Upper lobe of left lung (tissue), 6 donors: ENCODE measurements at regions not wholly inside any gene's neighbourhood (a gene's known extent, or its start where the extent isn't known, plus 50 kb on each side); places are given as distances from the start of the nearest gene placed in this dataset.
A peak's percentile ranks its signal among the peaks of the same experiment; 100 is the strongest.

Experiments used
- ATAC-seq, 2 donors: fragments of 200-7000 bp; cut with Tn5 transposase; one replicate each; pipeline ENCODE4 v1.9.1; 2022; ENCODE audit warnings: mild to moderate bottlenecking in 2 of 2, moderate library complexity in 2 of 2; ENCODE audit not compliant: low FRiP score in 2 of 2
- DNase-seq, 2 donors: peaks; one replicate each; pipeline ENCODE4 v3.0.0-alpha.2; 2019 to 2020
- H3K27ac ChIP-seq, 4 donors: fragments of 200-600 bp; sonication (generic); one replicate each; pipeline ENCODE4 v1.5.1; 2016 to 2019
- H3K27me3 ChIP-seq, 4 donors: fragments of 200-600 bp; sonication (generic); one replicate each; pipeline ENCODE4 v1.5.1; 2017 to 2019
- H3K36me3 ChIP-seq, 4 donors: fragments of 200-600 bp; sonication (generic); one replicate each; pipeline ENCODE4 v1.5.1; 2016 to 2019
- H3K4me1 ChIP-seq, 4 donors: fragments of 200-600 bp; sonication (generic); one replicate each; pipeline ENCODE4 v1.5.1; 2018 to 2019
- H3K4me3 ChIP-seq, 4 donors: fragments of 200-600 bp; sonication (generic); one replicate each; pipeline ENCODE4 v1.5.1; 2017 to 2019; ENCODE audit warnings: mild to moderate bottlenecking in 2 of 4, moderate library complexity in 1 of 4
- H3K9me3 ChIP-seq, 4 donors: fragments of 200-600 bp; sonication (generic); one replicate each; pipeline ENCODE4 v1.5.1; 2018 to 2019
- EP300 ChIP-seq, 4 donors: sonication (generic); formaldehyde crosslinking; IDR thresholded peaks; one replicate each; pipeline ENCODE4 v1.5.1; 2017; ENCODE audit warnings: antibody characterized with exemption in 4 of 4, control low read depth in 2 of 4
- POLR2A ChIP-seq, 4 donors: fragments of 450-650 bp; IDR thresholded peaks; one replicate each; pipeline ENCODE4 v1.5.1; 2016 to 2017; ENCODE audit warnings: antibody characterized with exemption in 4 of 4, mild to moderate bottlenecking in 2 of 4
- POLR2AphosphoS5 ChIP-seq, 2 donors: sonication (generic); formaldehyde crosslinking; IDR thresholded peaks; one replicate each; pipeline ENCODE4 v1.5.1; 2017; ENCODE audit warnings: antibody characterized with exemption in 2 of 2
- WGBS, 2 donors: methylation state at CpG; one replicate each; pipeline ENCODE4 v1.1.5; 2017 to 2018; 5-methylcytosine and 5-hydroxymethylcytosine counted together
- TF ChIP-seq, protein P1 (sequence below), 6 experiments: fragments of 450-650 bp in 4 of 6; fragments of 200-600 bp in 2 of 6; sonication (generic) in 2 of 6; IDR thresholded peaks; one replicate each; pipeline ENCODE4 v1.5.1; 2016 to 2019; ENCODE audit warnings: antibody characterized with exemption in 6 of 6
- donor health status: DM: no; HTN: no; CAD: no; lungs with moderate emphysema.
- donor health status: DM: no; HTN: yes; CAD: no; lungs with severe emphysema.

DNA sequence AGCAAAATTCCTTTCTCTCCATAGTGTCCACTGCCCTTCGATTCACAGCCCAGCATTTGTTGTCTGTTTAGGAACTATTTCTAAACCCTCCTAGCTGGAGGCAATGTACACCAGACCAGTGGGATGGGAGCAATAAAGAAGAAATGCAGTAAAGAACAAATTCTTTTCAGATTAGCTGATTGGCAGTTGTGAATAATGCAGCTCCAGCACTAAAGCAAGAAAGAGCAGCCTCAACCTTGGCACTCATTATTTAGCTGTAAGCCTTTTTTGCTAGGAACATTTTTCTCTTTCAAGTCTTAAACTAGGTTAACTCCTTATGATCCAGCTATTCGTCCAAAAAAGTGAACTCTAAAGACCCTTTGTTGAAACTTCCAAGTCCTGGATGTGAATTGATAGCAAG lies 580.5 kb upstream of the STXBP6 start:
- DNase-seq (no peak), ATAC-seq (no peak)
- H3K4me1 ChIP-seq = no peaks in the 10 kb centered on the region
- H3K27ac ChIP-seq = no peak overlapping the region
- no peaks in the 10 kb centered on the region for H3K27me3 ChIP-seq
- no peak overlapping the region for H3K4me3 ChIP-seq
- TF ChIP-seq, protein P1, sequence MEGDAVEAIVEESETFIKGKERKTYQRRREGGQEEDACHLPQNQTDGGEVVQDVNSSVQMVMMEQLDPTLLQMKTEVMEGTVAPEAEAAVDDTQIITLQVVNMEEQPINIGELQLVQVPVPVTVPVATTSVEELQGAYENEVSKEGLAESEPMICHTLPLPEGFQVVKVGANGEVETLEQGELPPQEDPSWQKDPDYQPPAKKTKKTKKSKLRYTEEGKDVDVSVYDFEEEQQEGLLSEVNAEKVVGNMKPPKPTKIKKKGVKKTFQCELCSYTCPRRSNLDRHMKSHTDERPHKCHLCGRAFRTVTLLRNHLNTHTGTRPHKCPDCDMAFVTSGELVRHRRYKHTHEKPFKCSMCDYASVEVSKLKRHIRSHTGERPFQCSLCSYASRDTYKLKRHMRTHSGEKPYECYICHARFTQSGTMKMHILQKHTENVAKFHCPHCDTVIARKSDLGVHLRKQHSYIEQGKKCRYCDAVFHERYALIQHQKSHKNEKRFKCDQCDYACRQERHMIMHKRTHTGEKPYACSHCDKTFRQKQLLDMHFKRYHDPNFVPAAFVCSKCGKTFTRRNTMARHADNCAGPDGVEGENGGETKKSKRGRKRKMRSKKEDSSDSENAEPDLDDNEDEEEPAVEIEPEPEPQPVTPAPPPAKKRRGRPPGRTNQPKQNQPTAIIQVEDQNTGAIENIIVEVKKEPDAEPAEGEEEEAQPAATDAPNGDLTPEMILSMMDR (IDR thresholded peaks at IDR 0.05) = no peak
- no peak for TF ChIP-seq EP300 (IDR thresholded peaks at IDR 0.05)
- 52% methylated on average over 2 of the region's 2 CpGs for WGBS, 2 donors
- H3K36me3 ChIP-seq = no peaks in the 10 kb centered on the region
- no peaks in the 10 kb centered on the region for H3K9me3 ChIP-seq

DNA sequence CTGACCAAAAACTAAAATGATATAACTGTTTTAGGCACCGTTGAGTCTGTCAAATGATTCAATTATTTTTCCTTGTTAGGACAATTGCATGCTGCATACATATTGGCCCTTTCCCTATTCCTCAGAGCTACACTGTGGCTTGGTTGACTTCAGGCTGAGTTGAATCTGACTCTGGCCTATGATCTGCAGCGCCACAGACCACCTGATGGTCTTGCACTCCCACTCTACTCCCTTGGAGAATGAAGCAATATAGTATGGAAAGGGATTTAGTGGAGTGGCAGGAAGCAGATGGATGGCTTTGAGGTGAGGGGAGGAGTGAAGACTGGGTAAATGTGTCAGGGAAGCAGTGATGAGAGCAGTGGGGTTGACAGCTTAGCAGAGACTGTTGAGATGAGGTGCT lies 579.0 kb upstream of the STXBP6 start:
- no peak for TF ChIP-seq POLR2AphosphoS5 (IDR thresholded peaks at IDR 0.05)
- TF ChIP-seq, protein P1 (IDR thresholded peaks at IDR 0.05) = no peak
- no peak for TF ChIP-seq POLR2A (IDR thresholded peaks at IDR 0.05)
- TF ChIP-seq EP300 (IDR thresholded peaks at IDR 0.05) = no peak
- Histone ChIP-seq H3K36me3 (no peaks in the 10 kb centered on the region), H3K27ac (no peak overlapping the region), H3K27me3 (no peaks in the 10 kb centered on the region), H3K9me3 (no peaks in the 10 kb centered on the region), H3K4me1 (no peaks in the 10 kb centered on the region), H3K4me3 (no peak overlapping the region)
- DNase-seq = no peak
- whole genome bisulfite sequencing, 2 donors = 73 to 75% methylated on average over 2 of the region's 2 CpGs
- peak in 1 of 2 donors; percentile 26 for ATAC-seq

DNA sequence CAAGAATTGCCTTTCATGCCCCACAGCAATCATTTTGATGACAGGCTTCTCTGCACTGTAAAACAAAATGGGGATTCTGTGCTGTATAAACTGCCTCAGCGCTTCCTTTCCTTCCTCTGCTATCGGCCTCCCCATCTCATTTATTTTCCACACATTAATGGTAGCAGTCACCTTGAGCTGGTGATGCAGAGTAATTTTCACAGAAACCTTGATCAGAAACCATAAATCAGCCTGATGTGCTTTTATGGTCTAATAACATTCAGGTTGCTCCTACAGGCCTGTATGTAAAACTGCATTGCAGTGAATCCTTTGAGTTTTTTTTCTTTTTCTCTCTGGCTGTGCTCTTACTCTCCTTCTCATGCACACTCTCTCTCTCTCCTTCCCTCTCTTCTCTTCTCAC lies 578.4 kb upstream of the STXBP6 start:
- TF ChIP-seq POLR2AphosphoS5 (IDR thresholded peaks at IDR 0.05) = no peak
- TF ChIP-seq EP300 (IDR thresholded peaks at IDR 0.05) = no peak
- TF ChIP-seq, protein P1 (IDR thresholded peaks at IDR 0.05) = no peak
- TF ChIP-seq POLR2A (IDR thresholded peaks at IDR 0.05) = no peak
- no peaks in the 10 kb centered on the region for H3K36me3 ChIP-seq
- DNase-seq (no peak), ATAC-seq (no peak)
- no peaks in the 10 kb centered on the region for H3K27me3 ChIP-seq
- no peaks in the 10 kb centered on the region for H3K9me3 ChIP-seq
- no peak overlapping the region for H3K4me3 ChIP-seq
- 88 to 92% methylated on average over 2 of the region's 2 CpGs for WGBS, 2 donors
- no peaks in the 10 kb centered on the region for H3K4me1 ChIP-seq
- H3K27ac ChIP-seq = no peak overlapping the region

DNA sequence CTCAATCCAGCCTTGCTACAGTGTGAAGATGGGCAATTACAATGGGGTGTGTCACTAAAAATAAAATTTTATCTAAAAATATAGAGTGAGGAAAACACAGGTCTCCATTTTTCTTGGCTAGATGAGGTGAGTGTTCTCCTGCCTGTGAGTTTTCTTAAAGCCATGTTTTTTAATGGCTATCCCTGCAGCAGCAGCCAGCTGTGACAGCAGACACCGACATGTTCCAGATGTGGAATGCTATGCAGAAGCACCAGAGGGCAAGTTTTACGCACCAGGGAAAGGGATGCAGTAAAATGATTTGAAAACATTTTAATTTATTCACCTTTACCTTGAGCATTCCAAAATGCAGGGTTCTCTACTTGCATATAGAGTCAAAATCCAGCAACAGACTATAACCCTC lies 577.0 kb upstream of the STXBP6 start:
- no peak for DNase-seq

DNA sequence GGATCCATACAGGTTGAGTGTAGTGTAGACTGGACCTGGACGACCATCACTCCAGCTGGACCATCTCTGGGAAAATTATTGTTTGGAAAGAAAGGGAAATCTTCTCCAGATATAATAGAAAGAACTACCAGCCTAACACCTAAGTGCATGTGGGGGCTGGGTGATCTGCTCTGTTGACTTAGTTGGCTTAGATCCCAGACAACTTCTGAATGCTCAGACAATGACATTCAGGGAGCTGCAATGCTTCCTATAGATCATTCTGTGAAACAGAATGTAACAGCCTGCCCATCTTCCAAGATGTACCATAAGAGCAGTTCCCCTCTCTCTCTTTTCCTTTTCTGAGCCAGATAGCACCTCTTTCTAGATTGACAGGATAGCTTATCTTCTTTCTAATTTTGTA lies 572.8 kb upstream of the STXBP6 start:
- peaks cover 0 to under 1% (median 0%) of the 10 kb centered on the region in 4 donors for H3K9me3 ChIP-seq
- TF ChIP-seq EP300 (IDR thresholded peaks at IDR 0.05) (no peak), POLR2A (IDR thresholded peaks at IDR 0.05) (no peak)
- TF ChIP-seq, protein P1 (IDR thresholded peaks at IDR 0.05) = no peak
- DNase-seq (no peak), ATAC-seq (no peak)
- 25 to 41% methylated on average over 1 of the region's 1 CpG for WGBS, 2 donors
- no peak overlapping the region for H3K4me3 ChIP-seq
- H3K36me3 ChIP-seq = no peaks in the 10 kb centered on the region
- H3K27me3 ChIP-seq = no peaks in the 10 kb centered on the region
- no peaks in the 10 kb centered on the region for H3K4me1 ChIP-seq
- H3K27ac ChIP-seq = no peak overlapping the region

More for the DNA sequence above, 577.0 kb upstream of the STXBP6 start:
- Histone ChIP-seq H3K27ac (no peak overlapping the region), H3K4me1 (no peaks in the 10 kb centered on the region), H3K36me3 (no peaks in the 10 kb centered on the region), H3K27me3 (no peaks in the 10 kb centered on the region), H3K9me3 (no peaks in the 10 kb centered on the region), H3K4me3 (no peak overlapping the region)
- 63 to 66% methylated on average over 2 of the region's 2 CpGs for WGBS, 2 donors
- TF ChIP-seq POLR2A (IDR thresholded peaks at IDR 0.05) = no peak
- no peak for TF ChIP-seq POLR2AphosphoS5 (IDR thresholded peaks at IDR 0.05)
- TF ChIP-seq, protein P1 (IDR thresholded peaks at IDR 0.05) = no peak
- no peak for TF ChIP-seq EP300 (IDR thresholded peaks at IDR 0.05)
- no peak for ATAC-seq
